Hepatocyte (in vitro differentiated cells): ENCODE measurements at regions not wholly inside any gene's neighbourhood (a gene's known extent, or its start where the extent isn't known, plus 50 kb on each side); places are given as distances from the start of the nearest gene placed in this dataset.

Source experiments
- DNase-seq: peaks from one replicate; pipeline ENCODE4 v3.0.0-alpha.2; 2016; ENCODE audit warnings: low spot score
- H2AFZ ChIP-seq: fragments of 200-600 bp; sonication (generic); 2 replicates; pipeline ENCODE4 v1.6.0; 2016; ENCODE audit warnings: antibody characterized with exemption, mild to moderate bottlenecking
- H3K27ac ChIP-seq: fragments of 200-600 bp; sonication (generic); 2 replicates; pipeline ENCODE4 v1.5.1; 2016; ENCODE audit warnings: mild to moderate bottlenecking
- H3K27me3 ChIP-seq: fragments of 200-600 bp; sonication (generic); 2 replicates; pipeline ENCODE4 v1.6.1; 2016
- H3K36me3 ChIP-seq: fragments of 200-600 bp; sonication (generic); replicated peaks from 2 replicates; pipeline ENCODE4 v1.5.1; 2016; ENCODE audit warnings: low read depth; ENCODE audit not compliant: insufficient read depth
- H3K4me1 ChIP-seq: fragments of 200-600 bp; sonication (generic); 2 replicates; pipeline ENCODE4 v1.5.1; 2016; ENCODE audit warnings: mild to moderate bottlenecking, moderate library complexity; ENCODE audit not compliant: insufficient read depth
- H3K4me2 ChIP-seq: fragments of 200-600 bp; sonication (generic); 2 replicates; pipeline ENCODE4 v1.6.0; 2016
- H3K4me3 ChIP-seq: fragments of 200-600 bp; sonication (generic); 2 replicates; pipeline ENCODE4 v1.5.1; 2016; ENCODE audit warnings: mild to moderate bottlenecking
- H3K79me2 ChIP-seq: fragments of 200-600 bp; sonication (generic); 2 replicates; pipeline ENCODE4 v1.6.0; 2017; ENCODE audit warnings: mild to moderate bottlenecking
- H3K9me2 ChIP-seq: fragments of 200-600 bp; sonication (generic); replicated peaks from 2 replicates; pipeline ENCODE4 v1.6.0; 2017; ENCODE audit warnings: mild to moderate bottlenecking; ENCODE audit not compliant: insufficient read depth
- H3K9me3 ChIP-seq: fragments of 200-600 bp; sonication (generic); 2 replicates; pipeline ENCODE4 v1.5.1; 2016; ENCODE audit warnings: low read depth, mild to moderate bottlenecking
- H4K20me1 ChIP-seq: fragments of 200-600 bp; sonication (generic); 2 replicates; pipeline ENCODE4 v1.6.0; 2016; ENCODE audit warnings: mild to moderate bottlenecking; ENCODE audit not compliant: insufficient read depth, poor library complexity, severe bottlenecking
- CTCF ChIP-seq: fragments of 200-600 bp; sonication (generic); IDR thresholded peaks from 2 replicates; pipeline ENCODE4 v1.5.1; 2016; ENCODE audit warnings: antibody characterized with exemption, mild to moderate bottlenecking; ENCODE audit not compliant: poor library complexity
- EZH2 ChIP-seq: fragments of 200-600 bp; sonication (generic); IDR thresholded peaks from 2 replicates; pipeline ENCODE4 v1.6.1; 2016; ENCODE audit warnings: antibody characterized with exemption, mild to moderate bottlenecking, borderline replicate concordance
- EZH2phosphoT487 ChIP-seq: fragments of 200-600 bp; sonication (generic); IDR thresholded peaks from one replicate; pipeline ENCODE4 v1.6.1; 2018; ENCODE audit warnings: antibody characterized with exemption, mild to moderate bottlenecking, low read depth, moderate library complexity; ENCODE audit not compliant: unreplicated experiment, severe bottlenecking
- WGBS: methylation state at CpG from one replicate; pipeline ENCODE4 v1.1.6; 2016; ENCODE audit warnings: low lambda C conversion rate; ENCODE audit errors: missing lambda C conversion rate; 5-methylcytosine and 5-hydroxymethylcytosine counted together

- Histone ChIP-seq H3K4me2 (no peak overlapping the region), H4K20me1 (no peaks in the 10 kb centered on the region), H3K4me1 (no peaks in the 10 kb centered on the region), H3K4me3 (no peak overlapping the region), H3K79me2 (no peaks in the 10 kb centered on the region), H3K27me3 (no peaks in the 10 kb centered on the region), H3K9me3 (no peaks in the 10 kb centered on the region), H2AFZ (no peak overlapping the region), H3K36me3 (no peaks in the 10 kb centered on the region), H3K27ac (no peak overlapping the region), H3K9me2 (no peaks in the 10 kb centered on the region)
- no peak for TF ChIP-seq EZH2
- no peak for TF ChIP-seq CTCF
- TF ChIP-seq EZH2phosphoT487 = no peak
- whole genome bisulfite sequencing = 73% methylated on average over 6 of the region's 6 CpGs
- no peak for DNase-seq
Observed at GRCh38 chr22:34761111-34761510, 304.8 kb upstream of the ISX start.

GRCh38 chr22:34763496-34763895 is 302.5 kb upstream of the ISX start:
- Histone ChIP-seq H4K20me1 (no peaks in the 10 kb centered on the region), H2AFZ (no peak overlapping the region), H3K27ac (no peak overlapping the region), H3K27me3 (no peaks in the 10 kb centered on the region), H3K9me3 (no peaks in the 10 kb centered on the region), H3K4me1 (no peaks in the 10 kb centered on the region), H3K4me2 (no peak overlapping the region), H3K9me2 (no peaks in the 10 kb centered on the region), H3K79me2 (no peaks in the 10 kb centered on the region), H3K4me3 (no peak overlapping the region), H3K36me3 (no peaks in the 10 kb centered on the region)
- WGBS = 79% methylated on average over 1 of the region's 1 CpG
- no peak for DNase-seq
- TF ChIP-seq CTCF (no peak), EZH2 (no peak), EZH2phosphoT487 (no peak)

GRCh38 chr22:34765115-34765514 is 300.8 kb upstream of the ISX start:
- H3K27ac ChIP-seq = no peak overlapping the region

More at GRCh38 chr22:34765115-34765514, 300.8 kb upstream of the ISX start:
- DNase-seq = no peak
- Histone ChIP-seq H3K4me3 (no peak overlapping the region), H4K20me1 (no peaks in the 10 kb centered on the region), H3K4me2 (no peak overlapping the region), H3K36me3 (no peaks in the 10 kb centered on the region), H3K9me2 (no peaks in the 10 kb centered on the region), H3K9me3 (no peaks in the 10 kb centered on the region), H3K4me1 (no peaks in the 10 kb centered on the region), H3K27me3 (no peaks in the 10 kb centered on the region), H3K79me2 (no peaks in the 10 kb centered on the region), H2AFZ (no peak overlapping the region)
- 83% methylated on average over 2 of the region's 2 CpGs for WGBS
- no peak for TF ChIP-seq EZH2phosphoT487
- TF ChIP-seq CTCF = no peak
- TF ChIP-seq EZH2 = no peak
